ENCODE measurements at regions not wholly inside any gene's neighbourhood (a gene's known extent, or its start where the extent isn't known, plus 50 kb on each side); places are given as distances from the start of the nearest gene placed in this dataset.

DNA sequence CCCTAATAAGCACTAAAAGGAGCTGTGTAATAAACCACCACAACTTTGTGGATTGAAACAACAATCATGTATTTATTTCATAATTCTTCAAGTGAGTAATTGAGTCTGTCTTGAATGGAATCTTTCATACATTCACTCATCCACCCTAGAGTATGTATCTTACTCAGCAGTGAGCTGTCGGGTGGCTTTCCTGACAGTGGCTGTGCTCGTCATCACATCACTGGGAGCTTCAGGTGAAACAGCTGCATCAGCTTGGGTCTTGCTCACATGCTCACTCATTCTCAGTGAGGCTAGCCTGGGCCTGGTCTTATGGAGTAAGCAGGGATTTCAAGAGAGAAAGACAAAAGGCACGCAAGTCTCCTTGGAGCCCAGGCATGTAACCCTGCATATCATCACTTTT, 271.4 kb downstream of the POM121L12 start:
- CTCF ChIA-PET, result no interaction called here

DNA sequence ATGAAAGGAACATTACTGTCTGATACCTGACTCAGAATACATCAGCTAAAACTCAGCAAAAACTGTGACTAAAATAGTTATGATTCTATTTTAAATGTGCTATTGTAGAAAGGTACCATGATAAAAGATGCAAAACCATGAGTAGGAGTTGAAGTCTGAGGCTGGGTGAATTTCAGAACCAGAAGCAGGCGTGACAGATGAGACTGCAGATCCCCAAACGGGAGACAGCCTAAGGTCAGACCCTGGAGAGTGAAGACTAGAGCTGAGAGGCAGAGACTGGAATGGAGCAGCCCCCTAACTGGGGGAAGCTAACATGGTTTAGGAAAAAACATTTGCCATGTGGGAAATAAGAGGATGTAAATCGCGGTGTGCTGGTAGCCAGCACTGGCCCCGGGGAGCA, 275.8 kb downstream of the POM121L12 start:
- no peak overlapping the region for H3K27ac ChIP-seq (ENCODE audit: extremely low read depth, low read depth, low read length)
- H3K4me1 ChIP-seq (ENCODE audit: control insufficient read depth, insufficient read depth, low read length), result no peaks in the 10 kb centered on the region
- H3K9me3 ChIP-seq (ENCODE audit: control insufficient read depth, insufficient read depth, low read depth, low read length), result no peaks in the 10 kb centered on the region
- H3K36me3 ChIP-seq (ENCODE audit: control insufficient read depth in 2 of 2, insufficient read depth in 1 of 2, low read length in 2 of 2), result no peaks in the 10 kb centered on the region
- CTCF ChIA-PET, result interaction anchor here (1.3 kb wide), 1 partner anchor 39 kb away, joined by 3 read pairs; no protein-coding TSS in a partner anchor
- POLR2A ChIA-PET, result no interaction called here
- H3K4me3 ChIP-seq (ENCODE audit: low read depth, low read length), result no peak overlapping the region
- TF ChIP-seq, protein P1, sequence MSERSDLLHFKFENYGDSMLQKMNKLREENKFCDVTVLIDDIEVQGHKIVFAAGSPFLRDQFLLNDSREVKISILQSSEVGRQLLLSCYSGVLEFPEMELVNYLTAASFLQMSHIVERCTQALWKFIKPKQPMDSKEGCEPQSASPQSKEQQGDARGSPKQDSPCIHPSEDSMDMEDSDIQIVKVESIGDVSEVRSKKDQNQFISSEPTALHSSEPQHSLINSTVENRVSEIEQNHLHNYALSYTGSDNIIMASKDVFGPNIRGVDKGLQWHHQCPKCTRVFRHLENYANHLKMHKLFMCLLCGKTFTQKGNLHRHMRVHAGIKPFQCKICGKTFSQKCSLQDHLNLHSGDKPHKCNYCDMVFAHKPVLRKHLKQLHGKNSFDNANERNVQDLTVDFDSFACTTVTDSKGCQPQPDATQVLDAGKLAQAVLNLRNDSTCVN (tag by site-specific recombination; optimal IDR thresholded peaks at IDR 0.05), result no peak
- TF ChIP-seq ZNF146 (tag by site-specific recombination; IDR thresholded peaks at IDR 0.05) (no peak), ZNF223 (tag by site-specific recombination; IDR thresholded peaks at IDR 0.05) (no peak), ZNF221 (tag by site-specific recombination; IDR thresholded peaks at IDR 0.05; ENCODE audit: borderline replicate concordance) (no peak), ZNF335 (tag by site-specific recombination; conservative IDR thresholded peaks at IDR 0.05) (no peak), WT1 (tag by site-specific recombination; IDR thresholded peaks at IDR 0.05) (no peak), KLF1 (tag by site-specific recombination; IDR thresholded peaks at IDR 0.05) (no peak), ZNF792 (tag by site-specific recombination; IDR thresholded peaks at IDR 0.05) (no peak), ZNF175 (tag by site-specific recombination; IDR thresholded peaks at IDR 0.05) (no peak), ZNF521 (tag by site-specific recombination; IDR thresholded peaks at IDR 0.05) (no peak), KLF8 (tag by site-specific recombination; IDR thresholded peaks at IDR 0.05) (no peak)

More for the DNA sequence above, 271.4 kb downstream of the POM121L12 start:
- H3K27ac ChIP-seq (ENCODE audit: extremely low read depth, low read depth, low read length), result no peak overlapping the region
- no peaks in the 10 kb centered on the region for H3K4me1 ChIP-seq (ENCODE audit: control insufficient read depth, insufficient read depth, low read length)
- H3K4me3 ChIP-seq (ENCODE audit: low read depth, low read length), result no peak overlapping the region
- POLR2A ChIA-PET, result no interaction called here
- H3K36me3 ChIP-seq (ENCODE audit: control insufficient read depth in 2 of 2, insufficient read depth in 1 of 2, low read length in 2 of 2), result no peaks in the 10 kb centered on the region
- TF ChIP-seq REPIN1 (tag by site-specific recombination; IDR thresholded peaks at IDR 0.05; ENCODE audit: low read depth) (no peak), WT1 (tag by site-specific recombination; IDR thresholded peaks at IDR 0.05) (no peak), ZNF155 (tag by site-specific recombination; IDR thresholded peaks at IDR 0.05) (no peak), ZNF354C (tag by site-specific recombination; IDR thresholded peaks at IDR 0.05; ENCODE audit: borderline replicate concordance, low read depth) (no peak)
- TF ChIP-seq, protein P2, sequence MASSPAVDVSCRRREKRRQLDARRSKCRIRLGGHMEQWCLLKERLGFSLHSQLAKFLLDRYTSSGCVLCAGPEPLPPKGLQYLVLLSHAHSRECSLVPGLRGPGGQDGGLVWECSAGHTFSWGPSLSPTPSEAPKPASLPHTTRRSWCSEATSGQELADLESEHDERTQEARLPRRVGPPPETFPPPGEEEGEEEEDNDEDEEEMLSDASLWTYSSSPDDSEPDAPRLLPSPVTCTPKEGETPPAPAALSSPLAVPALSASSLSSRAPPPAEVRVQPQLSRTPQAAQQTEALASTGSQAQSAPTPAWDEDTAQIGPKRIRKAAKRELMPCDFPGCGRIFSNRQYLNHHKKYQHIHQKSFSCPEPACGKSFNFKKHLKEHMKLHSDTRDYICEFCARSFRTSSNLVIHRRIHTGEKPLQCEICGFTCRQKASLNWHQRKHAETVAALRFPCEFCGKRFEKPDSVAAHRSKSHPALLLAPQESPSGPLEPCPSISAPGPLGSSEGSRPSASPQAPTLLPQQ (tag by site-specific recombination; IDR thresholded peaks at IDR 0.05), result no peak
- TF ChIP-seq, protein P3, sequence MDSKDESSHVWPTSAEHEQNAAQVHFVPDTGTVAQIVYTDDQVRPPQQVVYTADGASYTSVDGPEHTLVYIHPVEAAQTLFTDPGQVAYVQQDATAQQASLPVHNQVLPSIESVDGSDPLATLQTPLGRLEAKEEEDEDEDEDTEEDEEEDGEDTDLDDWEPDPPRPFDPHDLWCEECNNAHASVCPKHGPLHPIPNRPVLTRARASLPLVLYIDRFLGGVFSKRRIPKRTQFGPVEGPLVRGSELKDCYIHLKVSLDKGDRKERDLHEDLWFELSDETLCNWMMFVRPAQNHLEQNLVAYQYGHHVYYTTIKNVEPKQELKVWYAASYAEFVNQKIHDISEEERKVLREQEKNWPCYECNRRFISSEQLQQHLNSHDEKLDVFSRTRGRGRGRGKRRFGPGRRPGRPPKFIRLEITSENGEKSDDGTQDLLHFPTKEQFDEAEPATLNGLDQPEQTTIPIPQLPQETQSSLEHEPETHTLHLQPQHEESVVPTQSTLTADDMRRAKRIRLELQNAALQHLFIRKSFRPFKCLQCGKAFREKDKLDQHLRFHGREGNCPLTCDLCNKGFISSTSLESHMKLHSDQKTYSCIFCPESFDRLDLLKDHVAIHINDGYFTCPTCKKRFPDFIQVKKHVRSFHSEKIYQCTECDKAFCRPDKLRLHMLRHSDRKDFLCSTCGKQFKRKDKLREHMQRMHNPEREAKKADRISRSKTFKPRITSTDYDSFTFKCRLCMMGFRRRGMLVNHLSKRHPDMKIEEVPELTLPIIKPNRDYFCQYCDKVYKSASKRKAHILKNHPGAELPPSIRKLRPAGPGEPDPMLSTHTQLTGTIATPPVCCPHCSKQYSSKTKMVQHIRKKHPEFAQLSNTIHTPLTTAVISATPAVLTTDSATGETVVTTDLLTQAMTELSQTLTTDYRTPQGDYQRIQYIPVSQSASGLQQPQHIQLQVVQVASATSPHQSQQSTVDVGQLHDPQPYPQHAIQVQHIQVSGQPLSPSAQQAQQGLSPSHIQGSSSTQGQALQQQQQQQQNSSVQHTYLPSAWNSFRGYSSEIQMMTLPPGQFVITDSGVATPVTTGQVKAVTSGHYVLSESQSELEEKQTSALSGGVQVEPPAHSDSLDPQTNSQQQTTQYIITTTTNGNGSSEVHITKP (tag by site-specific recombination; IDR thresholded peaks at IDR 0.05), result no peak
- TF ChIP-seq, protein P4, sequence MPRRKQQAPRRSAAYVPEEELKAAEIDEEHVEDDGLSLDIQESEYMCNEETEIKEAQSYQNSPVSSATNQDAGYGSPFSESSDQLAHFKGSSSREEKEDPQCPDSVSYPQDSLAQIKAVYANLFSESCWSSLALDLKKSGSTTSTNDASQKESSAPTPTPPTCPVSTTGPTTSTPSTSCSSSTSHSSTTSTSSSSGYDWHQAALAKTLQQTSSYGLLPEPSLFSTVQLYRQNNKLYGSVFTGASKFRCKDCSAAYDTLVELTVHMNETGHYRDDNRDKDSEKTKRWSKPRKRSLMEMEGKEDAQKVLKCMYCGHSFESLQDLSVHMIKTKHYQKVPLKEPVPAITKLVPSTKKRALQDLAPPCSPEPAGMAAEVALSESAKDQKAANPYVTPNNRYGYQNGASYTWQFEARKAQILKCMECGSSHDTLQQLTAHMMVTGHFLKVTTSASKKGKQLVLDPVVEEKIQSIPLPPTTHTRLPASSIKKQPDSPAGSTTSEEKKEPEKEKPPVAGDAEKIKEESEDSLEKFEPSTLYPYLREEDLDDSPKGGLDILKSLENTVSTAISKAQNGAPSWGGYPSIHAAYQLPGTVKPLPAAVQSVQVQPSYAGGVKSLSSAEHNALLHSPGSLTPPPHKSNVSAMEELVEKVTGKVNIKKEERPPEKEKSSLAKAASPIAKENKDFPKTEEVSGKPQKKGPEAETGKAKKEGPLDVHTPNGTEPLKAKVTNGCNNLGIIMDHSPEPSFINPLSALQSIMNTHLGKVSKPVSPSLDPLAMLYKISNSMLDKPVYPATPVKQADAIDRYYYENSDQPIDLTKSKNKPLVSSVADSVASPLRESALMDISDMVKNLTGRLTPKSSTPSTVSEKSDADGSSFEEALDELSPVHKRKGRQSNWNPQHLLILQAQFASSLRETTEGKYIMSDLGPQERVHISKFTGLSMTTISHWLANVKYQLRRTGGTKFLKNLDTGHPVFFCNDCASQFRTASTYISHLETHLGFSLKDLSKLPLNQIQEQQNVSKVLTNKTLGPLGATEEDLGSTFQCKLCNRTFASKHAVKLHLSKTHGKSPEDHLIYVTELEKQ (tag by site-specific recombination; IDR thresholded peaks at IDR 0.05; ENCODE audit: borderline replicate concordance), result no peak
- TF ChIP-seq, protein P5, sequence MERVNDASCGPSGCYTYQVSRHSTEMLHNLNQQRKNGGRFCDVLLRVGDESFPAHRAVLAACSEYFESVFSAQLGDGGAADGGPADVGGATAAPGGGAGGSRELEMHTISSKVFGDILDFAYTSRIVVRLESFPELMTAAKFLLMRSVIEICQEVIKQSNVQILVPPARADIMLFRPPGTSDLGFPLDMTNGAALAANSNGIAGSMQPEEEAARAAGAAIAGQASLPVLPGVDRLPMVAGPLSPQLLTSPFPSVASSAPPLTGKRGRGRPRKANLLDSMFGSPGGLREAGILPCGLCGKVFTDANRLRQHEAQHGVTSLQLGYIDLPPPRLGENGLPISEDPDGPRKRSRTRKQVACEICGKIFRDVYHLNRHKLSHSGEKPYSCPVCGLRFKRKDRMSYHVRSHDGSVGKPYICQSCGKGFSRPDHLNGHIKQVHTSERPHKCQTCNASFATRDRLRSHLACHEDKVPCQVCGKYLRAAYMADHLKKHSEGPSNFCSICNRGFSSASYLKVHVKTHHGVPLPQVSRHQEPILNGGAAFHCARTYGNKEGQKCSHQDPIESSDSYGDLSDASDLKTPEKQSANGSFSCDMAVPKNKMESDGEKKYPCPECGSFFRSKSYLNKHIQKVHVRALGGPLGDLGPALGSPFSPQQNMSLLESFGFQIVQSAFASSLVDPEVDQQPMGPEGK (tag by site-specific recombination; IDR thresholded peaks at IDR 0.05), result no peak
- no peaks in the 10 kb centered on the region for H3K9me3 ChIP-seq (ENCODE audit: control insufficient read depth, insufficient read depth, low read depth, low read length)
